ENCODE measurements at regions not wholly inside any gene's neighbourhood (a gene's known extent, or its start where the extent isn't known, plus 50 kb on each side); places are given as distances from the start of the nearest gene placed in this dataset.

DNA sequence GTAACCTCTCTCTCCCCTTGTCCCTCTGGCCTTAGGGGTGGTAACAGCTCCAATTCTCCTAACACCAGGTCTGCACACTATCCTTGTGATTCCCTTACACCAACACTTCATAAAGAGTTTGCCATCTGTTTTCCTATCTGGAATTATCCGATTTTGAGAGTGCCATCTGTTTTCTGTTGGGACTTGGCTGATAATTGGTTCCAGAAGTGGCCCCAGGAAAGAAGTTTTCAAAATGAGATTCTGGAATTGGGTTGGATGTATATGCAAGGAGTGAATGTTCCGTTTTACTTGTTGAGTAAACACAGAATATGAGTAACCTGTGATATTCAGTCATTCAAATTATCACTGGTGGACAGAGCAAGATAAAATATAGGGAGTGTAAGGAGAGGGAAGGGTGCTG lies 134.1 kb upstream of the HS3ST3A1 start:
- POLR2A ChIA-PET = no interaction called here
- TF ChIP-seq, protein P1, sequence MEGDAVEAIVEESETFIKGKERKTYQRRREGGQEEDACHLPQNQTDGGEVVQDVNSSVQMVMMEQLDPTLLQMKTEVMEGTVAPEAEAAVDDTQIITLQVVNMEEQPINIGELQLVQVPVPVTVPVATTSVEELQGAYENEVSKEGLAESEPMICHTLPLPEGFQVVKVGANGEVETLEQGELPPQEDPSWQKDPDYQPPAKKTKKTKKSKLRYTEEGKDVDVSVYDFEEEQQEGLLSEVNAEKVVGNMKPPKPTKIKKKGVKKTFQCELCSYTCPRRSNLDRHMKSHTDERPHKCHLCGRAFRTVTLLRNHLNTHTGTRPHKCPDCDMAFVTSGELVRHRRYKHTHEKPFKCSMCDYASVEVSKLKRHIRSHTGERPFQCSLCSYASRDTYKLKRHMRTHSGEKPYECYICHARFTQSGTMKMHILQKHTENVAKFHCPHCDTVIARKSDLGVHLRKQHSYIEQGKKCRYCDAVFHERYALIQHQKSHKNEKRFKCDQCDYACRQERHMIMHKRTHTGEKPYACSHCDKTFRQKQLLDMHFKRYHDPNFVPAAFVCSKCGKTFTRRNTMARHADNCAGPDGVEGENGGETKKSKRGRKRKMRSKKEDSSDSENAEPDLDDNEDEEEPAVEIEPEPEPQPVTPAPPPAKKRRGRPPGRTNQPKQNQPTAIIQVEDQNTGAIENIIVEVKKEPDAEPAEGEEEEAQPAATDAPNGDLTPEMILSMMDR (IDR thresholded peaks at IDR 0.05; ENCODE audit: insufficient read depth, low read depth, low read length) = no peak
- H3K4me3 ChIP-seq (ENCODE audit: low read depth, low read length) = no peak overlapping the region
- no peaks in the 10 kb centered on the region for H3K36me3 ChIP-seq (ENCODE audit: control insufficient read depth, insufficient read depth, low read length)
- no peaks in the 10 kb centered on the region for H3K27me3 ChIP-seq (ENCODE audit: control insufficient read depth, insufficient read depth, low read length)
- CTCF ChIA-PET = interaction anchor here (1.8 kb wide), 1 partner anchor 14 kb away, joined by 4 read pairs; no protein-coding TSS in a partner anchor
- DNase-seq (ENCODE audit: low read depth) = no peak

DNA sequence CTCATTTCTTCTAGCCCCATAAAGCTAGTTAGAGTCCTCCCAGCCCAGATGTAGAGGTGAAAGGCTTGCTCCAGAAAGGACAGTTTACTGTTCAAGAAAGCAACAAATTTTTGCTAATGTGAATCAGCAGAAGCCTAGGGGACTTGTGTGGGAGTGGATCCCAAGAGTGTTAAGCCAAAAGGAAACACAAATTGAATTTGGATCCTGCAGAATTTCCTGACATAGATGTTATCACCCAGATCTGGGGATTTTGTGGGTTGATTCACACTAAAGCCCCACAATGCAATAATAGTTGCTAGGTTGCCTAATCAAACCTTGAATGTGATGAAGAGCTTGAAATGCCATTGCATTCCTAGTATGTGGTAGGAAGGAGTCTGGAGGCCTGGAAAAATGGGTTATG lies 135.2 kb upstream of the HS3ST3A1 start:
- DNase-seq (ENCODE audit: low read depth) = peak; percentile 67
- TF ChIP-seq, protein P1 (IDR thresholded peaks at IDR 0.05; ENCODE audit: insufficient read depth, low read depth, low read length) = no peak
- no peak overlapping the region for H3K4me3 ChIP-seq (ENCODE audit: low read depth, low read length)
- H3K27me3 ChIP-seq (ENCODE audit: control insufficient read depth, insufficient read depth, low read length) = no peaks in the 10 kb centered on the region
- H3K36me3 ChIP-seq (ENCODE audit: control insufficient read depth, insufficient read depth, low read length) = no peaks in the 10 kb centered on the region
- CTCF ChIA-PET = no interaction called here
- POLR2A ChIA-PET = interaction anchor here (0.6 to 0.9 kb wide), 2 partner anchors 29 to 1632 kb away, joined by 3 to 4 read pairs; no protein-coding TSS in a partner anchor

DNA sequence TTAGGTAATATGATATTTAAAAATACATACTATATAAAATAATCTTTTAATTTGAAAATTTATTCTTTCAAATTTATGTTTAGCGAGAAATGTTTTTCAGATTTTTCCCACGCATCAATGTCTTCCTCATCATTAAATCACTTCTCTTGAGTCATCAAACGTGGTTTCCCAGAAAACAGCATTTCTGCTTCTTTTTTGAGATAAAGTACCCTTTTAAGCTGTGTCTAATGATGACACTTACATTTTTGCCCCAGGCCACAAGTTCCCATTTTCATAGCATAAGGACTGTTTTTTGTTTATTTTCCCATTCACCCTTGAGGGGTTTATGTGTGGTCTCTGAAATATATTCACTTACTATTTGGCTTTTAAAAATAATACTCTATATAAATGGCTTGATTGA lies 139.0 kb upstream of the HS3ST3A1 start:
- POLR2A ChIA-PET = no interaction called here

DNA sequence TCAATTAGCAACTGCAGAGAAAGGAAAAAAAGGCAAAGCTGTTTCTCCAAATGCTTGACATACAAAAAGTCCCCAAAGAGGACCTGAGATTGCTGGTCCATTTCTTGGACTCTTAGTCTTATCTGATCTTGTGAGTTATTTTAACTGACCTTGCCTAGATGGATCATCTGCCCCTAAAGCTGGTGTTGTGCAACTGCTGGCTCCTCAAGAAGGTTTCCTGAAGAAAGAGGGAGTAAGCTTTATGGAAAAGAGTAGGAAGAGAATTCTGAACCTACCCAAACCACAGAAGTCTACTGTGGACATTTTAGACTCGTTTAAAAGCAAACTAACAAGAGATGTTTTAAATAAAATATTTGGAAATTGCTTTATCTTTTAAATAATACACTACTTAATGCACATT lies 140.0 kb upstream of the HS3ST3A1 start:
- no peaks in the 10 kb centered on the region for H3K36me3 ChIP-seq (ENCODE audit: control insufficient read depth, insufficient read depth, low read length)
- TF ChIP-seq, protein P1 (IDR thresholded peaks at IDR 0.05; ENCODE audit: insufficient read depth, low read depth, low read length) = no peak
- ChIA-PET CTCF (interaction anchor here (1.7 kb wide), 1 partner anchor 9 kb away, joined by 3 read pairs; no protein-coding TSS in a partner anchor), POLR2A (interaction anchor here (0.5 kb wide), 1 partner anchor 12 kb away, joined by 4 read pairs; no protein-coding TSS in a partner anchor)
- DNase-seq (ENCODE audit: low read depth) = no peak
- H3K4me3 ChIP-seq (ENCODE audit: low read depth, low read length) = no peak overlapping the region
- H3K27me3 ChIP-seq (ENCODE audit: control insufficient read depth, insufficient read depth, low read length) = no peaks in the 10 kb centered on the region

More for the DNA sequence above, 139.0 kb upstream of the HS3ST3A1 start:
- H3K4me3 ChIP-seq (ENCODE audit: low read depth, low read length) = no peak overlapping the region
- TF ChIP-seq, protein P1 (IDR thresholded peaks at IDR 0.05; ENCODE audit: insufficient read depth, low read depth, low read length) = no peak
- H3K36me3 ChIP-seq (ENCODE audit: control insufficient read depth, insufficient read depth, low read length) = no peaks in the 10 kb centered on the region
- CTCF ChIA-PET = interaction anchor here (0.5 to 1.7 kb wide), 3 partner anchors 10 to 236 kb away, joined by 3 to 5 read pairs (median 3); no protein-coding TSS in a partner anchor
- DNase-seq (ENCODE audit: low read depth) = no peak
- no peaks in the 10 kb centered on the region for H3K27me3 ChIP-seq (ENCODE audit: control insufficient read depth, insufficient read depth, low read length)

DNA sequence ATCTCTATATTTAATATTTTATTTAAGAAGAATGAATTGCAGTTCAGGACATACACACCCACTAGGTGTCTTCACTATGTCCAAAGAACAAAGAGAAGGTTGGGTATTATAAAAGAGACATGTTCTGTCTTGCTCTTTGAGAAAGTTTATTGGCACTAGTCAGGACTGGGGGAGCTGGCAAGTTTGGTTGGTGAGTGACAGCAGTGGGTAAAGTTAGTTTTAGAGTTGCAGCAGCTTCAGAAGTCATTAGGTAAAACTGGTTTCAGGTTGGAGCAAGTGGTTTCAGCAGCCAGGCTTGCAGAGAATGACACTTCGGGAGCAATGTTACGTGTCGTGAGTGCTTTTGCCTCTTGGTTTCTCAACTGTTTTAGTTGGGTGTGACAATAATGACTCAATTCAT lies 142.2 kb upstream of the HS3ST3A1 start:
- no peaks in the 10 kb centered on the region for H3K27me3 ChIP-seq (ENCODE audit: control insufficient read depth, insufficient read depth, low read length)
- TF ChIP-seq, protein P1 (IDR thresholded peaks at IDR 0.05; ENCODE audit: insufficient read depth, low read depth, low read length) = no peak
- CTCF ChIA-PET = interaction anchor here (0.6 kb wide), 1 partner anchor 608 kb away, joined by 3 read pairs; no protein-coding TSS in a partner anchor
- no peaks in the 10 kb centered on the region for H3K36me3 ChIP-seq (ENCODE audit: control insufficient read depth, insufficient read depth, low read length)
- H3K4me3 ChIP-seq (ENCODE audit: low read depth, low read length) = no peak overlapping the region
- POLR2A ChIA-PET = no interaction called here
- DNase-seq (ENCODE audit: low read depth) = no peak

Data from BJ (cell line).